ENCODE measurements at regions not wholly inside any gene's neighbourhood (a gene's known extent, or its start where the extent isn't known, plus 50 kb on each side); places are given as distances from the start of the nearest gene placed in this dataset.
"Not testable (repeated sequence)": the region's sequence is repeated elsewhere in the genome, so short reads cannot be mapped to it uniquely, and the experiment has no call there.

DNA sequence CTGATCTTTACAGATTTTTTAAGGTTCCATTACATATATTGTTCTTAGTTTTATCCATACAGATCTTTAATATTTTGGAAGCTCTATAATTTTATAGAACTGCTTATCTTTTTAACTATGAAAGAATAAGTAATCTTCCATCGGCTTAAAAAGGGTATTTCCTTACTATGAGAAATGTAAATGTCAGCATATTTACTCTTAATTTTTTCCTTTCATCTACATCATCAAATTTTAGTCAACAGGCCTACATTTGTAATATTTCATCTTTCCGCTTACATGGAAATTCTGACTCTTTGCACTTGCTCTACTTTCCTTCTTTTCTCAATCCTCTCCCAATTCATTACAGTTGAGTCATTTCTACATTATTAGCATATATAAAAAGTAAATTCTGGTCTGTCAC is 111.3 kb upstream of the GOLGA6L6 start:
- TF ChIP-seq, protein P1, sequence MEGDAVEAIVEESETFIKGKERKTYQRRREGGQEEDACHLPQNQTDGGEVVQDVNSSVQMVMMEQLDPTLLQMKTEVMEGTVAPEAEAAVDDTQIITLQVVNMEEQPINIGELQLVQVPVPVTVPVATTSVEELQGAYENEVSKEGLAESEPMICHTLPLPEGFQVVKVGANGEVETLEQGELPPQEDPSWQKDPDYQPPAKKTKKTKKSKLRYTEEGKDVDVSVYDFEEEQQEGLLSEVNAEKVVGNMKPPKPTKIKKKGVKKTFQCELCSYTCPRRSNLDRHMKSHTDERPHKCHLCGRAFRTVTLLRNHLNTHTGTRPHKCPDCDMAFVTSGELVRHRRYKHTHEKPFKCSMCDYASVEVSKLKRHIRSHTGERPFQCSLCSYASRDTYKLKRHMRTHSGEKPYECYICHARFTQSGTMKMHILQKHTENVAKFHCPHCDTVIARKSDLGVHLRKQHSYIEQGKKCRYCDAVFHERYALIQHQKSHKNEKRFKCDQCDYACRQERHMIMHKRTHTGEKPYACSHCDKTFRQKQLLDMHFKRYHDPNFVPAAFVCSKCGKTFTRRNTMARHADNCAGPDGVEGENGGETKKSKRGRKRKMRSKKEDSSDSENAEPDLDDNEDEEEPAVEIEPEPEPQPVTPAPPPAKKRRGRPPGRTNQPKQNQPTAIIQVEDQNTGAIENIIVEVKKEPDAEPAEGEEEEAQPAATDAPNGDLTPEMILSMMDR (IDR thresholded peaks at IDR 0.05): no peak
- no peak for ATAC-seq (ENCODE audit: low FRiP score)
- DNase-seq (ENCODE audit: low spot score): no peak

DNA sequence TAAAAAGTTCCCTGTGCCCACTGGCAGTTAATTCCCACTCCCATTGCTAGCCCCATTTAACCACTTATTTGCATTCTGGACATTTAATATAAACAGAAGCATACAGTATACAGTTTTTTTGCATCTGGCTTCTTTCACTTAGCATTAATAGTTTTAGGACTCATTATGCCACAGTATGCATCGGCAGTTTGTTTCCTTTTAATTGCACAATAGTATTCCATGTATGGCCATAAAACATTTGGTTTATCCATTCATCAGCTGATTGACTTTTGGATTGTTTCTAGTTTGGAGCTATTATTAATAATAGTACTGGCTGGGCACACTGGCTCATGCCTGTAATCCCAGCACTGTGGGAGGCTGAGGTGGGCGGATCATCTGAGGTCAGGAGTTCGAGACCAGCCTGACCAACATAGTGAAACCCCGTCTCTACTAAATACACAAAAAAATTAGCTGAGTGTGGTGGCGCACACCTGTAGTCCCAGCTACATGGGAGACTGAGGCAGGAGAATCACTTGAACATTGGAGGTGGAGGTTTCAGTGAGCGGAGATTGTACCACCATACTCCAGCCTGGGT is 106.9 kb upstream of the GOLGA6L6 start:
- ATAC-seq (ENCODE audit: low FRiP score); DNase-seq (ENCODE audit: low spot score): not testable (repeated sequence)

DNA sequence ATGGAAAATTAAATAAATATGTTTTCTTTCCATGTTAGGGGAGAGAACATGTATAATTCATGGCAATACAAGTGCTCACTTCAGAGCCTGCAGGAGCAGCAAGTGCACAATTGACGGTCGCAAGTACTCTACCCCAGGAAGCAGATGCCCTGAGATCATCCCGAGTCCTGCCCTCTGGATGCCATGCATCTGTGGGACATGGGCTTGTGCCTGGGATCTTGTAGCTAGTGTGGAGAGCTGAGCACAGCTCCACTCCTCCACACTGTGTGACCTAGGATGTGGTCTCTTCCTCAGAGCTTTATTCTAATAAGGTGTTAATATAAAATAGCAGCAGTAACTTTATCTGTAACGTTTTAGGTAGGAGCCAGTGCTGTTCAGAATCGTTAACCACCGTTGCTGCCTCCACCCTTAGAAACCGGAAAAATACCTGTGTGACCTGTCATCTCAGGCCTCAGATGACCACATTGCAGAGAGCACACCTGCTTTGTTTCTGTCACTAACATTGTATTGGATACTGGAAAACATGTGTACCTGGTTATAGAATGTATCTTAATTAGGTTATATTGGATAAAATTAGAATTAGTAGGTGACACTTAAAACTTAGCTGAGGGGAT is 105.0 kb upstream of the GOLGA6L6 start:
- ATAC-seq (ENCODE audit: low FRiP score) (no peak), DNase-seq (ENCODE audit: low spot score) (no peak)

DNA sequence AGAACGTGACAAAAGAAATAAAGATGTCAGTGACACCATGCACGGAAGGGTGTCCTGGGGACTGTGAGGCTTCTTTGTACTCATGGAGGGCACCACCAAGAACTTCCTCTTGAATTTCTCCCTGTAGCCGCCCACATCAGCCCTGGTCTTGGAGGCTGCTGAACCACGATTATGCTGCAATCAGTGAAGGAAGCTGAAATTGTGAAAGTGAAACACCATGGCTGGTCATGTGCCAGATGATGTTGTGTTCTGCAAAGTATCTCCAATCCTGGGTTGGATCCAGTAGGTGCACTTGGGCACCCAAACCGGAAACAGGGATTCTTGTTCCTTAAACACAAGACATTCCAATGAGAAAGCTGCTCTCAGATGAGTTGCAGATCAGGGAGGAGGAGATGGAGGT is 104.4 kb upstream of the GOLGA6L6 start:
- ATAC-seq (ENCODE audit: low FRiP score) (no peak), DNase-seq (ENCODE audit: low spot score) (no peak)
- TF ChIP-seq, protein P1 (IDR thresholded peaks at IDR 0.05): no peak

More for the DNA sequence above, 105.0 kb upstream of the GOLGA6L6 start:
- TF ChIP-seq, protein P1 (IDR thresholded peaks at IDR 0.05): no peak

DNA sequence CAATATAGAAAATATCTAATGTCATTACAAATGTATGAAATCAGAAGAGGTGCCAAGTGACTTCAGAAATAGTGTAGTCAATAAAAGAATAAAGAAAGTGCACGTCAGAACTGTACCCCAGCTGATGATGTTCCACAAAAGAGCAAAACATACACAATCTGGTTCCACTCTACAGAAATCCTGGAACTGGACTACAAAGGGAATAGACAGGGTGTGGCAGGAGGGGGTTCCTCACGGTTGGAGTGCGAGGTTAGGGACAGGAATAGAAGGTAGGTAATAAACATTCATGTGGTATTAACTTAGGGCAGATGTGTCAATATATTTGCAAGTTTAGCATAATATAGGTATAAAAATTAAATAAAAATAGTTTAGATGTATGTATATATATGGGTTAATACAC is 103.3 kb upstream of the GOLGA6L6 start:
- ATAC-seq (ENCODE audit: low FRiP score) (no peak), DNase-seq (ENCODE audit: low spot score) (no peak)
- TF ChIP-seq, protein P1 (IDR thresholded peaks at IDR 0.05): no peak

DNA sequence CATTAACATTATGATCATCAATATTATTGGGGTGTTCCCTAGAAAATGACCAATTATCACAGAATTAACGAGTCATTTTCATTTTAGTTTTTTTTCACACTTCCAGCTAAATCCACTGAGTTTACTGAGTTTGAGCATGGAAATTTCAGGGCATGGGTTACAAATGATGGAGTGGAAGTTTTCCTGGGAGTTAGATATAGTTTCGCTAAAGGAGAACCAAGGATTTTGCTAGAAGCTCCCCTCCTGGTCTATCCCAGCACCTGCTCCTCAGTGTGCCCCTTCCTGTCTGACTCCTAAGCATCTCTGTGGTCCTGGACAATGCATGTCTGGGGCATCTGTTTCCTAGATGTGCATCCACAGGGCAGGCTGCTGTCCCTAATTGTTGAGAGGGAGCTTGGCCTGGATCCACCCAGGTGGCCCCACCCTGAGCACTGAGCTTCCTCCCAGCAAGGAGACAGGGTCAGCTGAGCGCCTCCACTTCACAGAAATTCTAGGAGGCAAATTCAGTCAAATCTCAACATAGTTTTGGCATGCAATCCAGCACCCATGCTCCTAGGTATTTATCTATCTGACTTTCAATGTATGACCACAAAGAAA is 102.3 kb upstream of the GOLGA6L6 start:
- TF ChIP-seq, protein P1 (IDR thresholded peaks at IDR 0.05): no peak
- ATAC-seq (ENCODE audit: low FRiP score): no peak
- no peak for DNase-seq (ENCODE audit: low spot score)

DNA sequence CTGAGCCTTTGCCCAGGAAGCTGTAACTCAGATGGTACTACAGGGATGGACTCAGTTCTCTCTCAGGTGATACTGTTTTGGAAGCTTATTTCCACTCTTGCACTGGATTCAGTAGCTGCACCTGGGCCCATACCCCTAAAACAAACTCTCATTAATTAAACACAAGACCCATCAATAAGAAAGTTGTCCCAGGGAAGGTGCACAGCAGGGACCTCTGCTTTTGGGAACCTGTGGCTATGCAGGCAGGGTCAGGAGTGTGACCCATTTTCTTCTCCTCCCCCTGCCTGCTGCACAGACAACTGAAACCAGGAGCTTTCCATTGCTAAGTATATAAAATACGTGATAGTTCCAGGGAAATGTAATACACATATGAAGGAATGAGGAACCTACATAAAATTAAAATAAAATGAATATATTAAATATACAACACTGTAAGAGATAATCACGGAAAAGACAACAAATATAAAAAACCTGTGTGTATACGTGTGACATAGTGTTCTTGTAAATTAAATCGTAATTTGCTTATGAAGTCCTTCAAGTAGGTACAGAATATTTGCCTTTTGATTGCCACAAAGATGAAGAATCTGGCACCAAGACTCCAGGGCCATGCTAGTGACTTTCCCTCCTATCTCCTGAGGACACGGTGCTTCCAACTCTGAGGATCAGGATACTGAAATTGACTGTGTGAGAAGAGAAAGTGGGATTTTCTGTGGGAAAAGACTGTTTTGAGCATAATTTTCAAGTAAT is 101.6 kb upstream of the GOLGA6L6 start:
- DNase-seq (ENCODE audit: low spot score): no peak
- TF ChIP-seq, protein P1 (IDR thresholded peaks at IDR 0.05): no peak

More for the DNA sequence above, 101.6 kb upstream of the GOLGA6L6 start:
- ATAC-seq (ENCODE audit: low FRiP score): no peak

Data from omental fat pad (tissue), 3 donors.